Forelimb muscle (tissue), 1 donor: ENCODE measurements at regions not wholly inside any gene's neighbourhood (a gene's known extent, or its start where the extent isn't known, plus 50 kb on each side); places are given as distances from the start of the nearest gene placed in this dataset.

ENCODE experiments used
- DNase-seq: peaks from one replicate; pipeline ENCODE4 v3.0.0-alpha.2; 2013; ENCODE audit warnings: low read depth

DNA sequence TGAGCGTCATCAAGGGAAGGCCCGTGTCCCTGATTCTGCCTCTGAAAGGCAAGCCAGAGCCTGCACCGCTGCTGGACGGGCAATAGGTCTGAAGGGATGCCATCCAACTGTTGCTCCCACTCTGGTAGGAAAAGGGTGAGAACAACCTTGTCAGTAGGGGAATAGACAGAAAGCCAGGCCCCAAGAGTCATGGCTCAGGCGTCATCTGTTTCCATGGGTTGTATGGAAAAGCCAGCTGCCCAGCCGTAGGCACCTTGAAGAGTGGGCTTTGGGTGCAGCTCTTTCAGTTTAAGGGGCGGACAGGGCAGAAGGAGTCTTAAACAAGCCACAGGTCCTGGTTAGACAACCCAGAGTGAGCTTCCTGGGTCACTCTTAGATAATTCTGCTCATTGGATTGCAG lies 66.5 kb downstream of the RNF6 start:
- DNase-seq = no peak

DNA sequence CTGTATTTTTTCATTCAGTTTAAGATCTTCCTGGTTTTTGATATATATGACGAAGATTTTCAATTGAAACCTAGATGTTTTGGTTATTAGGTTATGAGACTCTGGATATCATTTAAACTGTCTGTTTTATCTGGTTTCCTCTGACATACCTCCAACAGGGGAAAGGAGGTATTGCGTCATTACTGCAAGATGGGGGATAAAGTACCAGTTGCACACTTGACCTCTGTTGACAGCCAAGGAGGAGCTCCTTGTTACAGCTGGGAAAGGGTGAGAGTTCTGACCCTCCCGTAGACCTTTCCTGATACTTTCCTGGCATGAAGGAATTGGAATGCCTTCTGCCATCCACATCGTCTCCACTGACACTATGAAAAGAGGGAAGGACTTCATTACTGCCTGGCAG lies 82.0 kb upstream of the SHISA2 start:
- DNase-seq = no peak

DNA sequence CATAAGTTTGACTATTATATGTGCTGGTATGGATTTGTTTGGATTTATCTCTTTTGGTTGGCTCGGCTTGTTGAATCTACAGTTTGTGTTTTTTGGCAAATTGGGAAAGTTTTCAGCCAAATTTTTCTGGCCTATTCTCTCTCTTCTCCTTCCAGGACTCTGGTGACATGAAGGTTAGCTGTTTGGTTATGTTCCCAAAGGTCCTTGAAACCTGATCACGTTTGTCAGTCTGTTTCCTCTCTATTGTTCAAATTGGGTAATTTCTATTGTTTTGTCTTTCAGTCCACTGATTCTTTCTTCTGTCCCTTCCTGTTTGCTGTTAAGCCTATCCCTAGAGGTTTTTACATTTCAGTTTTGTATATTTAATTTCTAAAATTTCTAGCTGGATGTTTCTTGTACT lies 81.5 kb upstream of the SHISA2 start:
- DNase-seq = no peak

DNA sequence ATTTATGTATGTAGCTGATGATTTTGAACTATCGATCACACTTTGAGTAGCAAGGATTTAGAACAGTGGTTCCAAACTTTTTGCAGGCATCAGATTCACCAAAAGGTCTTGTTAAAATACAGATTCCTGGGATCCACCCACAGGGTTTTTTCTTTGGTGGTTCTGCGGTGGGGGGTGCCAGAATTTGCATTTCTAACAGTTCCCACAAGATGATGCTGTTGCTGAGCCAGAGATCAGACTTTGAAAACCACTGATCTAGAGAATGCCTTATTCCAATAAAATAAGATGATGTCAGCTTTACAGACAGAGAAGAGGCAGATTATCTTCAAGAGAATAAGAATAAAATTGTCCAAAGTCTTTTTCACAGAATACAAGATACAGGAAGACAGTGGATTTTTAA lies 80.9 kb upstream of the SHISA2 start:
- peak; percentile 32 for DNase-seq

DNA sequence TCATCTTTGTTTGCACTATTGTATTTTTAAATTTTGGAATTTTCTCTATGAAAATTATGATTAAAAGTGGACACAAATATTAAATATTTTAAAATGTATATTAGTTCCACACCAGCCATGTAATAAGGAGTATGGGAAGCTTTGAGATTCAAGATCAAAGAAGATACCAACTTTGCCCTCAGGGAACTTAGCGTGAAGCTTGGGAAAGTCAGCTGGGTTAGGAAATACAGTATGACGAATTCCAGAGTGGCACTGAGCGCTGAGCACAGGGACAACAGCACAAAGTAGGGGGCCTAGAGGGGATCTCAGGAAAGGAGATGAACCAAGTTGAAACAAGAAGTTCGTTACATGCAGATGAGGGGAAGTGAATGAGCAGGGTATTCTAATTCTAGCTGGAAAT lies 76.9 kb upstream of the SHISA2 start:
- DNase-seq = no peak

DNA sequence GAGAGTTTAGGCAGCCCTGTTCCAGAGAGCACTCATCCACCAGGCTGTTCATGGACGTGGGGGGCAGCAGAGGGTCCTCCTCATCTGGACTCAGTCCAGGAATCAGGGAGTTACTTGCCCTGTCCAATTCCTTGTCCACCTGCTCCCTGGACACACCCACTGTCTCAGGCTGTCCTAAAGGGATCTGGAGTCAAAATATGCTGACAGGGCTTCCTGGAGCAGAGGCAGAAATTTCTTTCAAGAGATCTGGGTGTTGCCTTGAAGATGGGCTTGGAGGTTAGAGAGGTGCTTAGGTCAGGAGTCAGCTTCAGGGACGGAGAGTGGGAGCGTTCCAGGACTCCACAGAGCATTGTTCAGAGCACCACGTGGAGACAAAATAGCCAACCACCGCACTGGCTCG lies 65.8 kb upstream of the SHISA2 start:
- DNase-seq = no peak

DNA sequence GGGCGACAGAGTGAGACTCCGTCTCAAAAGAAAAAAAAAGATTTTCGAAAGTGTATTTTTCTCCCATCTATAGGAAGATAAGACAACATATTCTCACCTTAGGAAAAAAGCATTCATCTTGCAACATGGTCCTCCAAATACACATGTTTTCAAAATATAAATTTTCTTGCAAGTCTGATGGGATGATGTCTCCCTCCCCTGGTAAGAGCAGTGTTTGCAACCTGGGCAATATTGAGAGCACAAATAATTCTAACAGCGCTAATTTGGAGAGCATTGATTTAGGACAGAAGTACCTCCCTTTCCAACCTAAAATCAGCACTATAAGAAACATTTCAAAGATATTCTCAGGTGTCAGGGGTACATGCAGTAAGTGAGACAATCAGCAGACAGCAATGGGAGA lies 61.0 kb upstream of the SHISA2 start:
- no peak for DNase-seq

DNA sequence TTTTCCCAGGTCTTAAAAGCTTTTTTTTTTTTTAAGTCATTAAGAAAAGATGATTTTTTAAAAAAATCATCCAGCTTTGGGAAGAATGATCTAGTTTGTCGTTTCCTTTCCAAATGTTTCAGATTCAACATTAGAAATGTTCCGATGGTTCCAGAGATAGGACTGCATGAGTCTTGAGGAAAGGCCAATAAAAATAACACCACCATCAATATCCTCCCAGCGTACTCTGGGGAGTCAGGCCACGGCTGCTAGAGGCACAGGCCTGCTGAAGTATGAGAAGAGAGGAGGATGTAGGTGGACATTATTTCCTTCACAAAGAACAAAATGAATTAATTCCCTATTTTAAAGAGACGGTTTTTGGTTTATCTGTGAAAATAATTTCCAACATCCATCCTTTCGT lies 60.0 kb upstream of the SHISA2 start:
- no peak for DNase-seq
